Testis (tissue), 2 donors: ENCODE measurements at regions not wholly inside any gene's neighbourhood (a gene's known extent, or its start where the extent isn't known, plus 50 kb on each side); places are given as distances from the start of the nearest gene placed in this dataset.

Experiments used
- POLR2A ChIP-seq: fragments of 450-650 bp; IDR thresholded peaks from one replicate; pipeline ENCODE4 v1.6.1; 2017; ENCODE audit warnings: antibody characterized with exemption, mild to moderate bottlenecking, moderate library complexity
- TF ChIP-seq, protein P1 (sequence below), 3 experiments: fragments of 450-650 bp in 2 of 3; fragments of 200-600 bp in 1 of 3; sonication (generic) in 1 of 3; IDR thresholded peaks; one replicate each; pipeline ENCODE4 v1.5.1; 2016 to 2019; ENCODE audit warnings: antibody characterized with exemption in 3 of 3, mild to moderate bottlenecking in 2 of 3, moderate library complexity in 1 of 3

DNA sequence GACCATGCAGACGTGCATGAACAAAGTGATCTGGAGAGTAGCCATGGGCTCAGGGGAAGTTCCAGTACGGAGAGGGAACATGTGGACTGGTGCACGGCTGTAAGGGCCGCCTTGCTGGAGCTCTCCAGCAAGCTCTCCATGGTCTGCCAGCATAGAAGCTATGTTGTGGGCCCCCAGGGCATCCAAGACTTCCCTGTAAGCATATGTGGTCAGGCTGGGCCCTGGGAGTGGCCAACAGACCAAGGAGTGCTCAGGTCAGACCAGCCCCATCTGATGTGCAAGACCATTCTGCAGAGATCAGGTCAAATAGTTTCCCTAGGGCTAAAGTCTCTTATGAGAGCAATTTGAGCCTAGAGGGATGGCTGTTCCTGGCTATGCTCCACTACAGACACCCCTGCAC is 110.1 kb upstream of the DAZL start:
- TF ChIP-seq, protein P1, sequence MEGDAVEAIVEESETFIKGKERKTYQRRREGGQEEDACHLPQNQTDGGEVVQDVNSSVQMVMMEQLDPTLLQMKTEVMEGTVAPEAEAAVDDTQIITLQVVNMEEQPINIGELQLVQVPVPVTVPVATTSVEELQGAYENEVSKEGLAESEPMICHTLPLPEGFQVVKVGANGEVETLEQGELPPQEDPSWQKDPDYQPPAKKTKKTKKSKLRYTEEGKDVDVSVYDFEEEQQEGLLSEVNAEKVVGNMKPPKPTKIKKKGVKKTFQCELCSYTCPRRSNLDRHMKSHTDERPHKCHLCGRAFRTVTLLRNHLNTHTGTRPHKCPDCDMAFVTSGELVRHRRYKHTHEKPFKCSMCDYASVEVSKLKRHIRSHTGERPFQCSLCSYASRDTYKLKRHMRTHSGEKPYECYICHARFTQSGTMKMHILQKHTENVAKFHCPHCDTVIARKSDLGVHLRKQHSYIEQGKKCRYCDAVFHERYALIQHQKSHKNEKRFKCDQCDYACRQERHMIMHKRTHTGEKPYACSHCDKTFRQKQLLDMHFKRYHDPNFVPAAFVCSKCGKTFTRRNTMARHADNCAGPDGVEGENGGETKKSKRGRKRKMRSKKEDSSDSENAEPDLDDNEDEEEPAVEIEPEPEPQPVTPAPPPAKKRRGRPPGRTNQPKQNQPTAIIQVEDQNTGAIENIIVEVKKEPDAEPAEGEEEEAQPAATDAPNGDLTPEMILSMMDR (IDR thresholded peaks at IDR 0.05) = no peak
- no peak for TF ChIP-seq POLR2A
